T-helper 2 cell treated with Interferon-gamma antibody and Interleukin-4, amounts not matched to agents 5 μg/mL and 100 μg/mL, for 36 hours (primary cell): ENCODE measurements at regions not wholly inside any gene's neighbourhood (a gene's known extent, or its start where the extent isn't known, plus 50 kb on each side); places are given as distances from the start of the nearest gene placed in this dataset.

ENCODE experiments used
- DNase-seq: peaks from one replicate; pipeline ENCODE4 v3.0.0; 2021; ENCODE audit warnings: low spot score
- H3K27ac Mint-ChIP-seq: one replicate; pipeline ENCODE4 v1.8.0; 2021; ENCODE audit warnings: mild to moderate bottlenecking, mixed read lengths
- H3K27me3 Mint-ChIP-seq: one replicate; pipeline ENCODE4 v1.8.0; 2021; ENCODE audit warnings: low read depth, mixed read lengths
- H3K36me3 Mint-ChIP-seq: one replicate; pipeline ENCODE4 v1.8.0; 2021; ENCODE audit warnings: low read depth, mixed read lengths
- H3K4me1 Mint-ChIP-seq: one replicate; pipeline ENCODE4 v1.8.0; 2021; ENCODE audit warnings: low read depth, mixed read lengths
- H3K4me3 Mint-ChIP-seq: one replicate; pipeline ENCODE4 v1.8.0; 2022; ENCODE audit warnings: mild to moderate bottlenecking, moderate library complexity, mixed read lengths
- H3K9me3 Mint-ChIP-seq: one replicate; pipeline ENCODE4 v1.8.0; 2021; ENCODE audit warnings: mixed read lengths

- H3K9me3 Mint-ChIP-seq = peaks cover 9% of the 10 kb centered on the region
- no peak for DNase-seq
- no peaks in the 10 kb centered on the region for H3K4me1 Mint-ChIP-seq
- H3K4me3 Mint-ChIP-seq = no peak overlapping the region
- H3K36me3 Mint-ChIP-seq = no peaks in the 10 kb centered on the region
- no peak overlapping the region for H3K27ac Mint-ChIP-seq
- H3K27me3 Mint-ChIP-seq = no peaks in the 10 kb centered on the region
Measured at GRCh38 chr1:87928623-87929022, 599.9 kb downstream of the LMO4 start.

- Mint-ChIP-seq H3K27ac (no peak overlapping the region), H3K9me3 (peaks cover 9% of the 10 kb centered on the region), H3K4me1 (no peaks in the 10 kb centered on the region), H3K4me3 (no peak overlapping the region), H3K36me3 (no peaks in the 10 kb centered on the region), H3K27me3 (no peaks in the 10 kb centered on the region)
- DNase-seq = no peak
Measured at GRCh38 chr1:87929906-87930305, 601.2 kb downstream of the LMO4 start.

- peaks cover 9% of the 10 kb centered on the region for H3K9me3 Mint-ChIP-seq
- H3K36me3 Mint-ChIP-seq = no peaks in the 10 kb centered on the region
- no peaks in the 10 kb centered on the region for H3K4me1 Mint-ChIP-seq
- H3K27me3 Mint-ChIP-seq = no peaks in the 10 kb centered on the region
- H3K27ac Mint-ChIP-seq = no peak overlapping the region
- no peak for DNase-seq
- H3K4me3 Mint-ChIP-seq = no peak overlapping the region
Measured at GRCh38 chr1:87930796-87931195, 602.1 kb downstream of the LMO4 start.

GRCh38 chr1:87933171-87933570 lies 604.5 kb downstream of the LMO4 start:
- H3K9me3 Mint-ChIP-seq = peaks cover 9% of the 10 kb centered on the region
- no peak overlapping the region for H3K4me3 Mint-ChIP-seq
- no peak for DNase-seq
- H3K4me1 Mint-ChIP-seq = no peaks in the 10 kb centered on the region
- no peak overlapping the region for H3K27ac Mint-ChIP-seq
- H3K27me3 Mint-ChIP-seq = no peaks in the 10 kb centered on the region
- H3K36me3 Mint-ChIP-seq = no peaks in the 10 kb centered on the region

- no peak overlapping the region for H3K4me3 Mint-ChIP-seq
- no peak for DNase-seq
- no peaks in the 10 kb centered on the region for H3K4me1 Mint-ChIP-seq
- H3K27ac Mint-ChIP-seq = no peak overlapping the region
- H3K9me3 Mint-ChIP-seq = peaks cover 9% of the 10 kb centered on the region
- H3K27me3 Mint-ChIP-seq = no peaks in the 10 kb centered on the region
- H3K36me3 Mint-ChIP-seq = no peaks in the 10 kb centered on the region
Measured at GRCh38 chr1:87935130-87935529, 606.5 kb downstream of the LMO4 start.

GRCh38 chr1:87937831-87938395 lies 609.2 kb downstream of the LMO4 start:
- H3K4me1 Mint-ChIP-seq = no peaks in the 10 kb centered on the region
- no peak for DNase-seq
- H3K27ac Mint-ChIP-seq = no peak overlapping the region
- H3K4me3 Mint-ChIP-seq = no peak overlapping the region
- no peaks in the 10 kb centered on the region for H3K36me3 Mint-ChIP-seq
- H3K9me3 Mint-ChIP-seq = no peaks in the 10 kb centered on the region
- no peaks in the 10 kb centered on the region for H3K27me3 Mint-ChIP-seq

GRCh38 chr1:87938631-87939030 lies 610.0 kb downstream of the LMO4 start:
- Mint-ChIP-seq H3K4me1 (no peaks in the 10 kb centered on the region), H3K27ac (no peak overlapping the region), H3K4me3 (no peak overlapping the region), H3K36me3 (no peaks in the 10 kb centered on the region), H3K27me3 (no peaks in the 10 kb centered on the region), H3K9me3 (no peaks in the 10 kb centered on the region)
- DNase-seq = no peak

GRCh38 chr1:87939444-87939843 lies 610.8 kb downstream of the LMO4 start:
- H3K4me1 Mint-ChIP-seq = no peaks in the 10 kb centered on the region

GRCh38 chr1:87940421-87940820 lies 611.7 kb downstream of the LMO4 start:
- no peaks in the 10 kb centered on the region for H3K9me3 Mint-ChIP-seq
- no peaks in the 10 kb centered on the region for H3K27me3 Mint-ChIP-seq
- no peak overlapping the region for H3K4me3 Mint-ChIP-seq
- no peak for DNase-seq
- no peaks in the 10 kb centered on the region for H3K36me3 Mint-ChIP-seq
- no peak overlapping the region for H3K27ac Mint-ChIP-seq
- no peaks in the 10 kb centered on the region for H3K4me1 Mint-ChIP-seq

More at GRCh38 chr1:87939444-87939843, 610.8 kb downstream of the LMO4 start:
- Mint-ChIP-seq H3K9me3 (no peaks in the 10 kb centered on the region), H3K27me3 (no peaks in the 10 kb centered on the region), H3K27ac (no peak overlapping the region), H3K36me3 (no peaks in the 10 kb centered on the region), H3K4me3 (no peak overlapping the region)
- no peak for DNase-seq

GRCh38 chr1:87941337-87941946 lies 612.8 kb downstream of the LMO4 start:
- no peaks in the 10 kb centered on the region for H3K27me3 Mint-ChIP-seq
- H3K36me3 Mint-ChIP-seq = no peaks in the 10 kb centered on the region
- DNase-seq = no peak
- no peaks in the 10 kb centered on the region for H3K4me1 Mint-ChIP-seq
- H3K4me3 Mint-ChIP-seq = no peak overlapping the region
- H3K27ac Mint-ChIP-seq = no peak overlapping the region
- no peaks in the 10 kb centered on the region for H3K9me3 Mint-ChIP-seq

GRCh38 chr1:87942165-87942564 lies 613.5 kb downstream of the LMO4 start:
- Mint-ChIP-seq H3K36me3 (no peaks in the 10 kb centered on the region), H3K27ac (no peak overlapping the region), H3K4me3 (no peak overlapping the region), H3K9me3 (no peaks in the 10 kb centered on the region), H3K4me1 (no peaks in the 10 kb centered on the region), H3K27me3 (no peaks in the 10 kb centered on the region)
- no peak for DNase-seq

- Mint-ChIP-seq H3K9me3 (no peaks in the 10 kb centered on the region), H3K4me1 (peaks cover 2% of the 10 kb centered on the region), H3K27ac (no peak overlapping the region), H3K27me3 (peaks cover 10% of the 10 kb centered on the region), H3K36me3 (no peaks in the 10 kb centered on the region), H3K4me3 (no peak overlapping the region)
- DNase-seq = no peak
Measured at GRCh38 chr1:87949711-87950110, 621.0 kb downstream of the LMO4 start.

GRCh38 chr1:87950369-87950768 lies 621.7 kb downstream of the LMO4 start:
- no peaks in the 10 kb centered on the region for H3K36me3 Mint-ChIP-seq
- H3K27ac Mint-ChIP-seq = no peak overlapping the region
- peaks cover 10% of the 10 kb centered on the region for H3K27me3 Mint-ChIP-seq
- H3K4me3 Mint-ChIP-seq = no peak overlapping the region
- H3K4me1 Mint-ChIP-seq = peaks cover 2% of the 10 kb centered on the region
- no peaks in the 10 kb centered on the region for H3K9me3 Mint-ChIP-seq
- DNase-seq = no peak

GRCh38 chr1:87951409-87951808 lies 622.7 kb downstream of the LMO4 start:
- H3K27me3 Mint-ChIP-seq = peaks cover 13% of the 10 kb centered on the region
- no peaks in the 10 kb centered on the region for H3K9me3 Mint-ChIP-seq
- no peak overlapping the region for H3K27ac Mint-ChIP-seq
- peaks cover 2% of the 10 kb centered on the region for H3K4me1 Mint-ChIP-seq
- no peak overlapping the region for H3K4me3 Mint-ChIP-seq
- no peak for DNase-seq
- H3K36me3 Mint-ChIP-seq = no peaks in the 10 kb centered on the region

GRCh38 chr1:87951852-87952251 lies 623.2 kb downstream of the LMO4 start:
- Mint-ChIP-seq H3K9me3 (no peaks in the 10 kb centered on the region), H3K4me1 (peaks cover 2% of the 10 kb centered on the region), H3K27me3 (peaks cover 13% of the 10 kb centered on the region), H3K27ac (no peak overlapping the region), H3K36me3 (no peaks in the 10 kb centered on the region), H3K4me3 (no peak overlapping the region)
- DNase-seq = no peak
